ENCODE measurements at regions not wholly inside any gene's neighbourhood (a gene's known extent, or its start where the extent isn't known, plus 50 kb on each side); places are given as distances from the start of the nearest gene placed in this dataset.

DNA sequence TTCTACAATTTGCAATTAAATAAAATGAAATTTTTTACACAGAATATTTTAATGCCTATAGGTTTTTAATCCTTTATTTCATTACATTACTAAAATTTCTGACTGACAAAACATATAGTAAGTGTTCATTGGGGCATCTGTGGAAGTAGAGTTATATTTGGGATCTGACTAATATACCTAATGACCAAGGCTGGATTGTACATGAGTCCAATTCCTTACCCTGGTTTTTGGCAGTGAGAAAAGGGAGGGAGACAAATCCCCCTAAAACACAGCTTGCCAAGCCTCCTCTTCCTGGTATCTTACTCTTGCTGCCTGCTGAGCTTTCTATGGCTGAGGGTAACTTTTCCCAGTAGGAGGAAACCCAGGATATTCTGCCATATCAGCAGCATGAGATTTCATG lies 149.4 kb upstream of the CDH20 start:
- Histone ChIP-seq H3K4me1 (ENCODE audit: control insufficient read depth, insufficient read depth, low read length) (no peaks in the 10 kb centered on the region), H3K23ac (ENCODE audit: low read depth, low read length) (no peak overlapping the region), H2BK5ac (ENCODE audit: low read depth, low read length, poor library complexity, severe bottlenecking) (no peak overlapping the region), H2BK15ac (ENCODE audit: low read depth, low read length) (no peak overlapping the region), H2BK120ac (ENCODE audit: low read depth, low read length) (no peak overlapping the region), H4K20me1 (ENCODE audit: insufficient read depth, low read length) (no peaks in the 10 kb centered on the region), H3K4me2 (ENCODE audit: low read depth, low read length) (no peak overlapping the region), H3K79me1 (ENCODE audit: low read depth in 1 of 2, low read length in 2 of 2) (no peaks in the 10 kb centered on the region), H3K4me3 (ENCODE audit: insufficient read depth, low read depth, low read length) (no peak overlapping the region), H3K9me3 (ENCODE audit: control insufficient read depth, insufficient read depth, low read length) (no peaks in the 10 kb centered on the region; the same call in 1 of the 2 replicates), H2BK20ac (ENCODE audit: low read depth, low read length) (no peak overlapping the region), H4K5ac (ENCODE audit: low read depth, low read length) (no peak overlapping the region), H3K9me1 (ENCODE audit: insufficient read depth, low read length) (no peaks in the 10 kb centered on the region), H2AFZ (replicated peaks; ENCODE audit: low read length, poor library complexity) (no peak overlapping the region), H3K56ac (ENCODE audit: extremely low read depth, insufficient read depth, low read length) (no peak overlapping the region), H4K91ac (ENCODE audit: insufficient read depth, low read depth, low read length) (no peak overlapping the region), H2AK5ac (ENCODE audit: low read depth, low read length) (no peak overlapping the region), H4K8ac (ENCODE audit: low read depth in 2 of 2, low read length in 2 of 2) (no peak overlapping the region), H3K27me3 (ENCODE audit: control insufficient read depth, insufficient read depth, low read length) (no peaks in the 10 kb centered on the region), H3K36me3 (ENCODE audit: control insufficient read depth, insufficient read depth, low read length) (no peaks in the 10 kb centered on the region), H3K14ac (replicated peaks; ENCODE audit: low read depth, low read length) (no peak overlapping the region), H3K4ac (ENCODE audit: low read depth, low read length) (no peak overlapping the region), H3K9ac (ENCODE audit: low read depth, low read length) (no peak overlapping the region), H2AK9ac (replicated peaks; ENCODE audit: low read depth, low read length, poor library complexity) (no peak overlapping the region), H3K27ac (ENCODE audit: insufficient read depth, low read length) (no peak overlapping the region), H3K18ac (ENCODE audit: low read depth, low read length) (no peak overlapping the region)
- TF ChIP-seq, protein P1, sequence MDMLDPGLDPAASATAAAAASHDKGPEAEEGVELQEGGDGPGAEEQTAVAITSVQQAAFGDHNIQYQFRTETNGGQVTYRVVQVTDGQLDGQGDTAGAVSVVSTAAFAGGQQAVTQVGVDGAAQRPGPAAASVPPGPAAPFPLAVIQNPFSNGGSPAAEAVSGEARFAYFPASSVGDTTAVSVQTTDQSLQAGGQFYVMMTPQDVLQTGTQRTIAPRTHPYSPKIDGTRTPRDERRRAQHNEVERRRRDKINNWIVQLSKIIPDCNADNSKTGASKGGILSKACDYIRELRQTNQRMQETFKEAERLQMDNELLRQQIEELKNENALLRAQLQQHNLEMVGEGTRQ (IDR thresholded peaks at IDR 0.05; ENCODE audit: low read depth, low read length), result no peak
- no peak for TF ChIP-seq POLR2A (IDR thresholded peaks at IDR 0.05; ENCODE audit: low read depth, low read length)
- no peak for TF ChIP-seq MAZ (IDR thresholded peaks at IDR 0.05; ENCODE audit: borderline replicate concordance, low read depth, low read length)
- TF ChIP-seq MAFK (IDR thresholded peaks at IDR 0.05; ENCODE audit: low read depth, low read length), result no peak
- TF ChIP-seq RCOR1 (IDR thresholded peaks at IDR 0.05; ENCODE audit: insufficient replicate concordance, low read length), result no peak
- no peak for TF ChIP-seq BHLHE40 (IDR thresholded peaks at IDR 0.05; ENCODE audit: low read depth, low read length)
- in situ Hi-C loops (cut with MboI; ENCODE audit: low sequenced_read_pairs) (no loop called here), intact Hi-C loops (cut with micrococcal nuclease) (no loop called here), dilution Hi-C loops (cut with HindIII; ENCODE audit: low sequenced_read_pairs, unreplicated experiment) (no loop called here)
- ATAC-seq (ENCODE audit: low read depth) (no peak), DNase-seq (no peak)
- no TSS peak for BruUV-seq (replicated peaks)
- POLR2A ChIA-PET (ENCODE audit: unreplicated experiment), result no interaction called here
- CTCF ChIA-PET, result no interaction called here

All from IMR-90 (cell line).